ENCODE measurements at regions not wholly inside any gene's neighbourhood (a gene's known extent, or its start where the extent isn't known, plus 50 kb on each side); places are given as distances from the start of the nearest gene placed in this dataset.
A peak's percentile ranks its signal among the peaks of the same experiment; 100 is the strongest.

GRCh38 chr18:68445136-68445535 lies 269.8 kb downstream of the TMX3 start:
- intact Hi-C loops (cut with DNase I; ENCODE audit: low total_unique reads) = no loop called here
- no peak for TF ChIP-seq CTCF (IDR thresholded peaks at IDR 0.05)
- no peak for TF ChIP-seq POLR2A (IDR thresholded peaks at IDR 0.05)
- WGBS, 2 donors = 89 to 95% methylated on average over 4 of the region's 4 CpGs
- no peak overlapping the region for H3K4me3 ChIP-seq (ENCODE audit: low read depth, poor library complexity, severe bottlenecking)
- DNase-seq (ENCODE audit: low spot score in 2 of 2) = no peak

- WGBS, 2 donors = 79 to 82% methylated on average over 3 of the region's 3 CpGs
- no peak for DNase-seq (ENCODE audit: low spot score in 2 of 2)
- intact Hi-C loops (cut with DNase I; ENCODE audit: low total_unique reads) = no loop called here
- TF ChIP-seq POLR2A (IDR thresholded peaks at IDR 0.05) (no peak), CTCF (IDR thresholded peaks at IDR 0.05) (no peak)
- H3K4me3 ChIP-seq (ENCODE audit: low read depth, poor library complexity, severe bottlenecking) = no peak overlapping the region
Observed at GRCh38 chr18:68441241-68441640, 273.7 kb downstream of the TMX3 start.

- intact Hi-C loops (cut with DNase I; ENCODE audit: low total_unique reads) = no loop called here
- no peak overlapping the region for H3K4me3 ChIP-seq (ENCODE audit: low read depth, poor library complexity, severe bottlenecking)
- 69 to 74% methylated on average over 6 of the region's 6 CpGs for WGBS, 2 donors
- no peak for DNase-seq (ENCODE audit: low spot score in 2 of 2)
- TF ChIP-seq CTCF (IDR thresholded peaks at IDR 0.05) (no peak), POLR2A (IDR thresholded peaks at IDR 0.05) (no peak)
Observed at GRCh38 chr18:68440433-68440832, 274.5 kb downstream of the TMX3 start.

GRCh38 chr18:68439642-68440041 lies 275.3 kb downstream of the TMX3 start:
- no peak for DNase-seq (ENCODE audit: low spot score in 2 of 2)
- intact Hi-C loops (cut with DNase I; ENCODE audit: low total_unique reads) = no loop called here
- H3K4me3 ChIP-seq (ENCODE audit: low read depth, poor library complexity, severe bottlenecking) = no peak overlapping the region
- TF ChIP-seq CTCF (IDR thresholded peaks at IDR 0.05) (no peak), POLR2A (IDR thresholded peaks at IDR 0.05) (no peak)
- 48 to 56% methylated on average over 4 of the region's 4 CpGs for WGBS, 2 donors

- H3K4me3 ChIP-seq (ENCODE audit: low read depth, poor library complexity, severe bottlenecking) = no peak overlapping the region
- WGBS, 2 donors = 35 to 39% methylated on average over 2 of the region's 2 CpGs
- TF ChIP-seq POLR2A (IDR thresholded peaks at IDR 0.05) (no peak), CTCF (IDR thresholded peaks at IDR 0.05) (no peak)
- peak in 1 of 2 donors; percentile 36 for DNase-seq (ENCODE audit: low spot score in 2 of 2)
- intact Hi-C loops (cut with DNase I; ENCODE audit: low total_unique reads) = no loop called here
Observed at GRCh38 chr18:68438983-68439382, 275.9 kb downstream of the TMX3 start.

GRCh38 chr18:68438536-68438935 lies 276.4 kb downstream of the TMX3 start:
- TF ChIP-seq CTCF (IDR thresholded peaks at IDR 0.05) = no peak
- no peak for TF ChIP-seq POLR2A (IDR thresholded peaks at IDR 0.05)
- H3K4me3 ChIP-seq (ENCODE audit: low read depth, poor library complexity, severe bottlenecking) = no peak overlapping the region
- WGBS, 2 donors = 88 to 95% methylated on average over 3 of the region's 3 CpGs
- no peak for DNase-seq (ENCODE audit: low spot score in 2 of 2)
- intact Hi-C loops (cut with DNase I; ENCODE audit: low total_unique reads) = no loop called here
